GM23248 (cell line): ENCODE measurements at regions not wholly inside any gene's neighbourhood (a gene's known extent, or its start where the extent isn't known, plus 50 kb on each side); places are given as distances from the start of the nearest gene placed in this dataset.

ENCODE experiments used
- EZH2 ChIP-seq: fragments of 200-600 bp; sonication (generic); IDR thresholded peaks from 2 replicates; pipeline ENCODE4 v1.6.1; 2018; ENCODE audit warnings: antibody characterized with exemption, mild to moderate bottlenecking; ENCODE audit not compliant: insufficient read depth, poor library complexity, severe bottlenecking
- EZH2phosphoT487 ChIP-seq: fragments of 200-600 bp; sonication (generic); IDR thresholded peaks from 2 replicates; pipeline ENCODE4 v1.6.1; 2018; ENCODE audit warnings: antibody characterized with exemption, moderate library complexity, mild to moderate bottlenecking, low read depth; ENCODE audit not compliant: insufficient read depth

DNA sequence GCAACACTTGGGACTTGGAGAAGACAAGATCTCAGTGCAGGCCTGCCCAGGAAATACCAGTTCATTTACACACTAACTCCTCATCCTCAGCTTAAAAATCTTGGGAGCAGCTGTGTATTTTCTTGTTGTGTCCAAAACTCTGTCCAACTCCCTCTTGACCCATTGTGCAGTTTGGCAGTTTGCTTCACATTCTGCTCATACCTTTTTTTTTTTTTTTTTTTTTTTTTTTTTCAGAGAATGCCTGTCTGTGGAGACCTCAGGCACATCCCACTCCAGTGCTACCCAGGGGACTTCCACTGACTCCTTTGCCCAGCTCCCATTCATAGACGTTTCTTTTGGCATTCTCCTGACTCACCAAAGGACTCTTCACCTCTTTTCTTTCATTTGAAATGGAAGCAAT lies 265.8 kb upstream of the TCF21 start:
- TF ChIP-seq EZH2: no peak
- no peak for TF ChIP-seq EZH2phosphoT487
